GM12865 (cell line): ENCODE measurements at regions not wholly inside any gene's neighbourhood (a gene's known extent, or its start where the extent isn't known, plus 50 kb on each side); places are given as distances from the start of the nearest gene placed in this dataset.

ENCODE experiments used
- DNase-seq: peaks from one replicate; pipeline ENCODE4 v3.0.0; 2010; ENCODE audit warnings: low read depth
- H3K4me3 ChIP-seq: 2 replicates; pipeline ENCODE4 v1.5.1; 2011; ENCODE audit warnings: mild to moderate bottlenecking, low read depth, low read length, control low read depth
- CTCF ChIP-seq: IDR thresholded peaks from 2 replicates; pipeline ENCODE4 v1.5.1; 2011; ENCODE audit warnings: low read length, control low read depth, low read depth, inconsistent platforms; ENCODE audit not compliant: insufficient read depth; ENCODE audit errors: missing control alignments

GRCh38 chr14:37901978-37902377, 305.7 kb upstream of the SSTR1 start:
- TF ChIP-seq CTCF: no peak
- no peak for DNase-seq
- H3K4me3 ChIP-seq: no peak overlapping the region

- TF ChIP-seq CTCF: peak; percentile 17
- H3K4me3 ChIP-seq: no peak overlapping the region
- DNase-seq: peak; percentile 29
These were observed 304.1 kb upstream of the SSTR1 start for GRCh38 chr14:37903343-37904191.

GRCh38 chr14:37924622-37925021, 283.1 kb upstream of the SSTR1 start:
- H3K4me3 ChIP-seq: no peak overlapping the region
- no peak for TF ChIP-seq CTCF
- DNase-seq: no peak

- no peak for DNase-seq
- H3K4me3 ChIP-seq: no peak overlapping the region
- no peak for TF ChIP-seq CTCF
These were observed 275.7 kb upstream of the SSTR1 start for GRCh38 chr14:37932008-37932407.

- no peak overlapping the region for H3K4me3 ChIP-seq
- TF ChIP-seq CTCF: no peak
- no peak for DNase-seq
These were observed 275.2 kb upstream of the SSTR1 start for GRCh38 chr14:37932481-37932880.

- no peak for TF ChIP-seq CTCF
- H3K4me3 ChIP-seq: no peak overlapping the region
- DNase-seq: no peak
These were observed 270.7 kb upstream of the SSTR1 start for GRCh38 chr14:37936971-37937370.
